ENCODE measurements at regions not wholly inside any gene's neighbourhood (a gene's known extent, or its start where the extent isn't known, plus 50 kb on each side); places are given as distances from the start of the nearest gene placed in this dataset.
A peak's percentile ranks its signal among the peaks of the same experiment; 100 is the strongest.
"Not testable (repeated sequence)": the region's sequence is repeated elsewhere in the genome, so short reads cannot be mapped to it uniquely, and the experiment has no call there.

DNA sequence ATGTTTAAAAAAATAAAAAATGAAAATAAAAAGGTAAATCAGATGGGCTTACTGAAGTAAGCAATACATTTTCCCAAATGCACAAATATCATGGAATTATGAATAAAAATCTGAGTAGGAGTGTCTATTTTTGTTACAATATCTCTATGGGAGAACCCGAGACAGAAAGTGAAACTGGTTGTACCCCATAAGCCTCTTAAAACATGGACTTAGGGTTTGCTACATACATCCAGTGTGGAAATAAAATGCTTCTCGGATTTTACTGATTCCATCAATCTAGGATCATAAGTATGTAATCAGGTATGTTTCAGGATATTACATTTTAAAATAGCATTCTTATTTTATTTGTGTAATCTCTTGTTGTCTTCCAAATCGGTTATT, 177.8 kb upstream of the CDIN1 start:
- DNase-seq (ENCODE audit: low read depth, low spot score), result no peak
- no peak overlapping the region for H3K27ac ChIP-seq

DNA sequence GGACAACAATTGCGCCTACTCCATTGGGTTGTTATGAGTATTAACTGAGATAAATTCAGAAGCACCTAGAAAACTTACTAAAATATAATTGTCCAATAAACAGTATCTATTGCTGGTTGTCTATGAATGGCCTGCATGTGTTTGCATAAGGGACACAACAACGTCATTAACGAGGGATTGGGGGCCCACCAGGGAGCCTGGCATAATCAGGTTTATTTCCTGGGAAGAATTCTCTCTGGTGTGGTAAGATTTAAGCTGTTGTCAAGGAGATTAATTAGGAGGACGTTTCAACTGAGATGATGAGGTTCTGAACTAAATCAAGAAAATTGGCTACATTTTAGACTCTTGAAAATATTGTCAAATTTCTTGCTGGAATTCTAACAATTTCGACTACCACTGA, 176.1 kb upstream of the CDIN1 start:
- DNase-seq (ENCODE audit: low read depth, low spot score), result no peak
- H3K27ac ChIP-seq, result no peak overlapping the region

DNA sequence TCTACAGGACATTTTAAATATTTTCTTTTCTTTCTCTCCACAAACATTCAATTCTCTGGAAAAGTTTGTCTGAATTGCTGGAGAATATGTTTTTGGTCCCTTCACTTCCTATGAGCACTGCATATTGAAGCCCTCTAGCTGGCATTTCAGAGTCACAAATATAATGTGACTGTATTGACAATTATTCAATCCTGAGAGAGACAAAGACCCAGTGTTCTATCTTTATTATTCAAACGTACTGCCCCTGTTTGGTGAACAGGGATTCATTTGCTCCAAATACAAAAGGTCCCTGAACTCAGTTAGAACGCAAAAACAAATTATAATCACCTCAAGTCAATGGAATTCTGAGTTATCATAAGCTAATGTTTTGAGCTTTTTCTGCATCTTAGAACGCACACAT, 173.1 kb upstream of the CDIN1 start:
- H3K27ac ChIP-seq, result no peak overlapping the region
- no peak for DNase-seq (ENCODE audit: low read depth, low spot score)

DNA sequence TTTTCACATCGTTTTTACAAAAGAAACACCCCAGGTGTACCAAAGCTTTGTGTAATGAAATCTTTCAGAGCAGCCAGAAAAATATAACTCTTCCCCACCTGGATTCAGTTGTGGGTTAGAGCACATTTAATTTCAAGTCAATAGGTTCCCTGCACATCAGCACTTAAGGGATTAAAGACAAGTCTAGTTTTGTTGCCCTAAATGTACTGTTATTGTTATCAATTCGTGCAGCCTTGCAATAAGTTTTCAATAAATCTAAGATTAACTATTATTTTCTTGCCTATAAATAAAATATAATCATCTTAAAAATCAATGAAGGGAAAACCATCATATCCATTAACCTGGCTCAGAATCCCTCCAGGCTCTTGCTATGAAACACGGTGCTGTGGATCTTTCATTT, 172.5 kb upstream of the CDIN1 start:
- no peak for DNase-seq (ENCODE audit: low read depth, low spot score)
- H3K27ac ChIP-seq, result no peak overlapping the region

DNA sequence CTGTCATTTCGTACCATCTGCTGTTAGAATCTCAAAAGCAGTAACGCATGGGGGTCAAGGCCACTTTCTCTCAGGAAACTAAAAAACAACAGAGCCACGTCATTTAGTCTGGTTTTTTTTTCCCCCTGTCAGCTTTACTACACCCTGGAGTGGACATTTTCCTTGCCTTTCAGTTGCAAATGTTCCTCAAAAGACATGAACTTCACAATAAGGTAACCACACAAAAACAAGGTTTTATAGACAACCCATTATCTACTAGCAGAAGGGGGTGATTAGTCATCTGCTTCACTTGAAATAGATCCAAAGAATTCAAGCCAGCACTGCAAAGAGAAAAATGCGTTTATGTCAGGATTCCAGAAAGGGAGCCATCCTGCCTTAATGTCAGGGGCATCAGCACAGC, 171.8 kb upstream of the CDIN1 start:
- H3K27ac ChIP-seq, result no peak overlapping the region
- no peak for DNase-seq (ENCODE audit: low read depth, low spot score)

DNA sequence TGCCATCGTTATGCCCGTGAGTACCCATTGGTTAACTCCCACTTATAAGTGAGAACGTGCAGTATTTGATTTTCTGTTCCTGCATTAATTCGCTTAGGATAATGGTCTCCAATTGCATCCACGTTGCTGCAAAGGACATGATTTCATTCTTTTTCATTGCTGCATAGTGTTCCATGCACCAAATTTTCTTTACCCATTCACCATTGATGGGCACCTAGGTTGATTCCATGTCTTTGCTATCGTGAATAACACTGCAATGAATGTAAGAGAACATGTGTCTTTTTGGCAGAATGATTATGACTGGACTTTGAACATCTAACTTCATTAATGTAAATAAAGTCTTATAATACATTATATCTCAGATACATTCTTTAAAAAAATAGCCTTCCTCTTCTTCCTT, 169.6 kb upstream of the CDIN1 start:
- no peak overlapping the region for H3K27ac ChIP-seq
- no peak for DNase-seq (ENCODE audit: low read depth, low spot score)

DNA sequence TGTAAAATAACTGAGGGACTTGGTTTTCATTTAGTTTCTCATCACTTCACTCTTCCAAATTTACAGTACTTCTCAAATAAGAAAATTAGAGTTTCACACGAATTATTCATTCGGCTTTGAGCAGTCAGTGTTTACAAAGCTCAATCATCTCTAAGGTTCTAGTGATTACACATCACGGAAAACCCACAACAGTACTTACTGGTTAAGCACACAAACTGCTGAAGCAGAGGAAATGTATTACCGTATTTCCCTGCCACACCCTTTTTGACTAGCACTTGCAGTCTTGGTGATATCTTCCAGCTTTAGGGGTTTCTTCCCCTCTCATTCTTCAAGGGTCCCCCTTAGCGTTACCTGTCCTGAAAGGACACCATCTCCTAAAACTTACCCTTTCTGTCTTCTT, 164.8 kb upstream of the CDIN1 start:
- no peak for DNase-seq (ENCODE audit: low read depth, low spot score)
- no peak overlapping the region for H3K27ac ChIP-seq

DNA sequence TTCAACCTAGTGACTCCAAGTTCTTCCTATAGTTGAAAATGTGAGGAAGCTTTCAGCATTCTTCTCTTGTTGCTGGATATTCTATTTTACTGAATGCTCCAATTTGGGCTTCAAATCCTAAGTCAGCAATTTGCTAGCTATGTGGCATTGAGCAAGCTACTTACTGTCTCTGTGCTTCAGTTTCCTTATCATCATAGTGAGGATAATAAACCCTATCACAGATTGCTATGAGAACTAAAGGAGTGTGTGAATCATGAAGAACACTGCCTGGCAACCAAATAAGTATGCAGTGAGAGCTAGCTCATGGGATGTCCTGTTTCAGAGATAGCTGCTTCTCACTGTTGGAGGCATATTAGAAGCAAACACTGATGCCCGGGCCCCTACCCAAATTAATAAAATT, 163.8 kb upstream of the CDIN1 start:
- no peak overlapping the region for H3K27ac ChIP-seq
- DNase-seq (ENCODE audit: low read depth, low spot score), result no peak

DNA sequence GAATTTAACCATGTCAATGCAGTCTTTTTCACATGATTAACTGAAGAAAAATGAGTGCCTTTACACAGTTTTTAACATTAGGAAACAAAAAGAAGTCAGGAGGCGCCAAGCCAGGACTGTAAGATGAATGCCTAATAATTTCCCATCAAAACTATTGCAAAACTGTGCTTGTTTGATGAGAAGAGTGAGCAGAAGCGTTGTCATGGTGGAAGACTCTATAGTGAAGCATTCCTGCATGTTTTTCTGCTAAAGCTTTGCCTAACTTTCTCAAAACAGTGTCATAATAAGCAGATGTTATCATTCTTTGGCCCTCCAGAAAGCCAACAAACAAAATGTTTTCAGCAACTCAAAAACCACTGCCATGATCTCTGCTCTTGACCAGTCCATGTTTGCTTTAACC, 156.8 kb upstream of the CDIN1 start:
- H3K27ac ChIP-seq, result no peak overlapping the region
- DNase-seq (ENCODE audit: low read depth, low spot score), result no peak

DNA sequence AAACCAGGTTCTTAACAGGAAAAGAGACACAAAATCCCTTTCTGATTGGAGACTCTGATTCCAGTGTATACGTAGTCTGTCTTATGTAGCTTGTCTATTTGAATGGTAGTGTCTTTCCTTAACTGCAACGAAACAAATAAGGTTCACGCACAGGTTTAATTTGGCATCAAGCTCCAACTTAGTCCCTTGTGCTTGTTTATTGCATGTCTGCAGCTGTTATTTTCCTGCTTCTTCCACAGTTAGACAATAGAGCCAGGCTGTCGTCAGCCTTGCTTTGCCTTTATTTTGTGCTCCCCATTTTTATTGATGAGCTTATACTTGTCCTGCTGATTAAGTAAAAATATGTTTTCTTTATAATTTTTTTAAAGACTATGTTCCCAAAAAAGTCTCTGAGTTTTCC, 152.7 kb upstream of the CDIN1 start:
- no peak for DNase-seq (ENCODE audit: low read depth, low spot score)
- H3K27ac ChIP-seq, result no peak overlapping the region

DNA sequence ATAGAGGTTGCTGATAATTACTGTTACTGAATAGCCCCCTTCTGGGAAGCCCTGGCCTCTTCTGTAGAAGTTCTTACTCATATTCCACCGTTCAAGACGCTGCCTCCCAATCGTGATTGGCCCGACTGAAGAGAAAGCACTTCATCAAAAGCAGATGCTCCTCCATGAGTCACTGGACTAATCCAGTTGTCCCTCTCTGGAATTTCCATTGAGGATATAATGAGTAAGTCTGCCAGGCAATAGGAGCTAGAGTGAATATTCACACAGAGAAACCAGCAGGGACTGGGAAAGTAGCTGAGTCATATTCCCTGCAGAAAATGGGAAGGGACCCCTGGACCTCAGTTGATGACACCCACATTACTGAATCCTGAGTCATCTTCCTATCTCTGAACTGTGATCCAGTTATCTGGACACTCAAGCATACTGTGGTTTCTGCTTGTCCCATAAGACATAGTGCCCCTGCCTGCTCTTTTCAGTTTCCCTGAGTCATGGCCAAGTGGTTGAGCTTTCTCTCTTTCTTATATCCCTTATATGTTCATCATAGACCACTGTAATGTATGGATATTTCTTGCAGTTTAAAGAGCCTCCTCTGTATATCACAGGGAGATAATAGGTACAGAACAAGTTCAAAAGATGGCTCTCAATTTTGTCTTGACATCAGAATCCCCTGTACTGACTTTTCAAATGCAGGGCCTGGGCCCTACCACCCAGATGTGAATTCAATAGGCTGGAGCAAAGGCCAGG, 151.2 kb upstream of the CDIN1 start:
- DNase-seq (ENCODE audit: low read depth, low spot score), result peak; percentile 74
- H3K27ac ChIP-seq, result peak overlapping the region; percentile 48

DNA sequence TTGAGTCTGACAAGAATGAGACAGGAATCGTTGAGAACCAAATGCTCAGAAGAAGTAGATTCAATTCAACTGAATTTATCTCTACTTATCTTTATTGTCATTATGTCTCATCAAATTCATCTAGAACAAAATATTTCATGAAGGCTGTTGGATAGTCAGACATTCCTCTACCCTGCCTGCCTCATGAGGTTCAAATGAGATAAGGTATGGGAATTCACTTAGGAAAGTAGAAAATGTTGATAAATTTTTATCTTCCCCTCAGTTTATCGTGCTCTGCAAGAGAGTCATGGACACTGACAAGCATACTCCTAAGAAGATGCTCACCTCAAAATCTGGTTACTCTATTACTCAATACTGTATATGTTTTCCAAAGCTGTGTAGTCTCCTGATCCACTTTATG, 149.7 kb upstream of the CDIN1 start:
- DNase-seq (ENCODE audit: low read depth, low spot score), result no peak
- no peak overlapping the region for H3K27ac ChIP-seq

DNA sequence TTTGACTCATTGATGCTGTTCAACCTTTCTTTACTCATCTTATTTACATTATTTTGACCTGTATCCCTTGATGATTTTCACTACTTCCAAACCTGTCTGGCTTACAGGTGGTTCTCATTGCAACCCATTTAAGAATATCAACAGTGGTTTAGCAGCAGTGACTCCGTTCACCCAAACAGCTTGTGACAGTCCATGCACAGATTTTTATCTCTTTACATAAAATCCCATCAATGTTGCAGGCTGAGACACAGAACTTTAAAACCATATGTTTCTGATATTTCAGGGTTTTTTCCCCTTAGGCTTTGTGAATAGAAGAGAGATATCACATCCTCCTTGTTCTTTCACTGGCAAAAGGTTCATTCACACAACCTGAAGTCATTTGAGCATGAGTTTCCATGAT, 149.1 kb upstream of the CDIN1 start:
- DNase-seq (ENCODE audit: low read depth, low spot score), result no peak
- no peak overlapping the region for H3K27ac ChIP-seq

DNA sequence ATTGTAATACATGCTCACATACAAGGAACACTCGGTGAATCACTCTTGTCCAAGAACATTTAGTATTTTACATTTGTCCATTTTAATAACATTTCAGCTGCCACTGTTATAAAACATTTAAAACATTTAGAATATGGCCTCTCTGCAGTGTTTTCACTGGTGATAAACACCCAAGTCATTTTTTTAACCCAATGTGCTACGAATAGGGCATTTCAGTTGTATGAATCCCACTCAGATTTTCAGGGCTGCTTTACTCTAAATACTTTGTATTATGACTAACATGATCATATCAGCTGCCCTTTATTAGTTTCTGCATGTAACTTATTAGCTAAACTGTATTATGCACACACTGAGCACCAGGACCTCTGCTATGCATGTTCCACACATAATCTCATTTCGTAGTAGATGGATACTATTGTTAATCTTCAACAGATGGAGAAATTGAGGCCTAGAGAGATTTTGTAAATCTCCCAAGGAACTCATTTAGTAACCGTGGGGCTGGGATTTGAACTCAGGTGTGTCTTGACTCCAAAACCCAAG, 148.6 kb upstream of the CDIN1 start:
- no peak overlapping the region for H3K27ac ChIP-seq
- DNase-seq (ENCODE audit: low read depth, low spot score), result no peak

DNA sequence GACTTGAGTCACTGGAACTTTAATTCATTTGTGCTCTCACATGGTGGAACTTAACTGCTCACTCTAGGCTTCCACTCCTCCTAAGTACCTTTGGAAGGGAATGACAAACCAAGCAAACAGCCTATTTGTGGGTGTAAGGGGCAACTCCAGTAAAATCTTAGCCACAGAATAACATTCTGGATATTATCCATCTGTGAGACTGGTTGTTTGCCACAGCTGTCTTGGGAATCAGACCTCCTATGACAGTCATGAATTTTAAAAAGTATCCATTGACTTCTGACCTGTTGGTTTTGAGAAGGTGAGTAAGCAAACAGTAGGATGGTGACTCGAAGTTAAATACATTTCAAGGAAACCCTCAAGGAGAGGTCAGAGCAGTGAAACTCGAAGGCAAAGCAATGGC, 147.3 kb upstream of the CDIN1 start:
- H3K27ac ChIP-seq, result no peak overlapping the region
- no peak for DNase-seq (ENCODE audit: low read depth, low spot score)

DNA sequence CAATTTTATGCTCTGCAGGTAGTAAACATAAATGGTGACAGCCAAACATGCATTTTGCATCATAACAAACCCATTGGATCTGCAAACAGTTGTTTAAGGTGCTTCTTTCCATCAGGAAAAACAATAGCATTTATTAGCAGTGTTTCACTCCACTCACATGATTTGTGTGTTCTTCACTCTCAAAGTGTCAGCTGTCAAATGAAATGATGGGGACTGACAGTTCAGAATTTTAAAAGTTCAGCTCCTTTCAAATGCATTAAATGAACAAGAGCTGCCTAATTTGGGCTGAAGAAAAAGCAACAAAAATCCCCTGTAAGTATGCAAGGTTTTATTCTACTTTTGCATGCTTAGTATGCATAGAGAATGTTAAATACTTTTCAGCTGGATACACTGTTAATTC, 145.2 kb upstream of the CDIN1 start:
- no peak for DNase-seq (ENCODE audit: low read depth, low spot score)

DNA sequence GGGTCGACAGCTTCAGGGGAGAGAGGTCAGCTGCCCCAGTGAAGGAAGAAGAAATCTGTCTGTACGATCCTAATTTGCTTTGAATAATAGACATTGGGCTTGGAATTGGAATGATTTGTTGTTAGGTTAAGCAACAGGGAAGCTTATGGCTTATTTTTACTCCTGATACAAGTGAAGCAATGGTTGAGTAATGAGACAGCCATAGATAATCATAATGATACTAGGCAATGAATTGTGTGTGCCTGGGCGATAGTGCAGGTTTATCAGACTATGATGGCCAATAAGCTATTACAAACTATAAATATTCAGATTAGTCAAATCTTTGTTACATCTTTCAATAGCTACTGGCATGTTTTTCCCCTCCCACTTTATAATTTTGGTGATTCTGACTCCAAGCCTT, 140.9 kb upstream of the CDIN1 start:
- no peak for DNase-seq (ENCODE audit: low read depth, low spot score)
- no peak overlapping the region for H3K27ac ChIP-seq

More for the DNA sequence above, 145.2 kb upstream of the CDIN1 start:
- H3K27ac ChIP-seq, result no peak overlapping the region

DNA sequence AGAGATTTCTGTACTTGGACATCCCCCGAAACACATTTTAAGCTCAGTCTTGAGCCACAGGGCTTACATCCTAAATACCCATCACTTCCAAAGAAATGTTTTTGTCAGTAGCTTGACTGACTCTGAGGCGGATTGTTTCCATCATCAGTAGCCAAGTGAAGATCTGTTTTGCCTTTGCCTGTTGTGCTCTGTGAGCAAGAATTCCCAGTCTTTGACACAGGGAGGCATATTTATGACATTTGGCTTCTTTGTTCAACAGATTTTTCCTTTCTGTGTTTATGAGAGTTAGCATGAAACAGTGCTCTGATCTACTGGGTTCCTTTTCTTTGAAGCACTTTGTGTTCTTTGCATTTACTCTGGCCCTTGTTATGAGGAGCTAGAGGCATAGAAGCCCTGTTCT, 132.1 kb upstream of the CDIN1 start:
- no peak for DNase-seq (ENCODE audit: low read depth, low spot score)
- no peak overlapping the region for H3K27ac ChIP-seq

DNA sequence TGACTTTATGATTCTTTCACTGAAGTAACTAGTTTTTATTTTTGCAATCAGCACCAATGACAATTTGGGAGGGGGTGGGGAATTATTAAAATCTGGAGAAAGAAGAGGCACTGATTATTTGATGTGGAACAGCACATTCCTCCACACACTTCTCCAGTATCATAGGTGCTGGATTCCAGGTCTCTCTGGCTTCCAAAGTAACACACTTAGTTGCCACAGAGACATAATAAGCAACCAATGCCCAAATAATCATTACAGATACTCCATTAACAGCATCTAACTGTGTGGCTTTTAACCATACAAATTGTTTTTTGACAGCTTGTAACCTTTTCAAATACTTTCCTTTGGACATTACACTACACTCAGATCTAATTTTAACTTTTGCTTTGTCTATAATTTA, 131.0 kb upstream of the CDIN1 start:
- DNase-seq (ENCODE audit: low read depth, low spot score), result no peak
- H3K27ac ChIP-seq, result no peak overlapping the region

DNA sequence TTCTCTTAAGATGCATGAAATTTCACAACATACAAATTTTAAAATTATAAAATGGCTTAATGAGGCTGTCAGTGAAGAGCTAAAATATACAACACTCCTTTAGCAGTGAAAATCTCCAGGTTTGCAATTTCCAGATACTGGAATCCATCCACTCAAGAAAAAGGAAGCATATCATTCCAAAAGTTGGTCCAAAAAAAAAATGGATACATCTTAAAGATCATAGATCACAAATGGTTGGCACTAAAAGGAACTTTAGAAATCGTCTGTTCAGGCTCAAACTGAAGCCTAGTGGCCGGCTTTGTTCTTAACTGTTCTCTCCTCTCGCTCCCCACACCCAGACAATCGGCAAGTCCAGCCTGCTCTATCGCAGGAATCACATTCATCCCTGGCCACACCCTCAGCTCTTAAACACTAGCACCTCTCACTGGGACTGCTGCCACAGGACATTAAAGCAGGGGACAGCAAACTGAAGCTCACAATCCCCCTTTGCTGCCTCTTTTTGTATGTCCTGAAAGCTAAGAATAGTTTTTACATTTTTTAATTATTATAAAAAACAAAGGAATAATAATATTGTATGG, 130.3 kb upstream of the CDIN1 start:
- no peak for DNase-seq (ENCODE audit: low read depth, low spot score)

DNA sequence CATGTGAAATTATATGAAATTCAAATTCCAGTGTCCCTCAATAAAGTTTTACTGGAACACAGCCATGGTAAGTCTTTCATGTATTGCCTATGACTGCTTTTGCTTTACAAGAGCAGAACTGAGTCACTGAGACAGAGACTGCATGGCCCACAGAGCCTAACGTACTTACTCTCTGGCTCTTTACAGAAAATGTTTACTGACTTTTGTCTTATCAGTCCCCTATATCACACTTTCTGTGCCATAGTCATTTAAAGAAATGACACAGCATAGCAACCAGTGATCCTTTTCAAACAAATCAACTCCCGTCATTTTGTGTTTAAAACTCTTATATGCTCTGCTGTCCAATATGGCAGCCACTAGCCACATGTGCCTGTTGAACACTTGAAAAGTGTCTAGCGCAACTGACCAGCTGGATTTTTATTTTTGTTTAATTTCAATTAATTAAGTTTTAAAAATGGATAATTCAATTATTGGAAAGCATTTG, 129.7 kb upstream of the CDIN1 start:
- H3K27ac ChIP-seq, result no peak overlapping the region
- DNase-seq (ENCODE audit: low read depth, low spot score), result no peak

More for the DNA sequence above, 130.3 kb upstream of the CDIN1 start:
- no peak overlapping the region for H3K27ac ChIP-seq

DNA sequence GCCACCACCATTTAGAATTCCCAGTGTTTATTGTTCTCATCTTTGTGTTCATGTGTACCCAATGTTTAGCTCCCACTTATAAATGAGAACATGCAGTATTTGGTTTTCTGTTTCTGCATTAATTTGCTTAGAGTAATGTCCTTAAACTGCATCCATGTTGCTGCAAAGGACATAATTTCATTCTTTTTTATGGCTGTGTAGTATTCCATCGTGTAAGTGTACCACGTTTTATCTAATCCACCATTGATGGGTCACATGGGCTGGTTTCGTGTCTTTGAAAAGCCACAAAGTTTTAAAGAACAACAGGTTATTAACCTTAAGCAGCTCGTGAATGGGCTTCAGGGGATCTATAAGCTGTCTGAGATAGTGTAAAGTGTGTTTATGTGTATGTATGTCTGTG, 125.2 kb upstream of the CDIN1 start:
- not testable (repeated sequence) for DNase-seq (ENCODE audit: low read depth, low spot score); H3K27ac ChIP-seq

All from epithelial cell of prostate (primary cell).